CD4-positive, alpha-beta T cell treated with Interleukin-12 subunit alpha and Interleukin-12 subunit beta, for 1 hour (primary cell): ENCODE measurements at regions not wholly inside any gene's neighbourhood (a gene's known extent, or its start where the extent isn't known, plus 50 kb on each side); places are given as distances from the start of the nearest gene placed in this dataset.
"Not testable (repeated sequence)": the region's sequence is repeated elsewhere in the genome, so short reads cannot be mapped to it uniquely, and the experiment has no call there.

Experiments
- DNase-seq: peaks from one replicate; pipeline ENCODE4 v3.0.0-alpha.2; 2020

- no peak for DNase-seq
Measured at GRCh38 chr11:34750692-34751405, 130.0 kb downstream of the EHF start.

GRCh38 chr11:34749666-34750659, 129.1 kb downstream of the EHF start:
- DNase-seq, result no peak

- no peak for DNase-seq
Measured at GRCh38 chr11:34748036-34748435, 127.1 kb downstream of the EHF start.

- no peak for DNase-seq
Measured at GRCh38 chr11:34747251-34747650, 126.4 kb downstream of the EHF start.

GRCh38 chr11:34745195-34745594, 124.3 kb downstream of the EHF start:
- no peak for DNase-seq

GRCh38 chr11:34744511-34744910, 123.6 kb downstream of the EHF start:
- DNase-seq, result no peak

GRCh38 chr11:34738237-34738636, 117.3 kb downstream of the EHF start:
- DNase-seq, result no peak

GRCh38 chr11:34732831-34733230, 111.9 kb downstream of the EHF start:
- DNase-seq, result no peak

GRCh38 chr11:34731603-34732002, 110.7 kb downstream of the EHF start:
- no peak for DNase-seq

GRCh38 chr11:34730544-34731295, 109.8 kb downstream of the EHF start:
- DNase-seq, result no peak

- no peak for DNase-seq
Measured at GRCh38 chr11:34728609-34729008, 107.7 kb downstream of the EHF start.

- no peak for DNase-seq
Measured at GRCh38 chr11:34727228-34727737, 106.4 kb downstream of the EHF start.

GRCh38 chr11:34724973-34725372, 104.1 kb downstream of the EHF start:
- DNase-seq, result no peak

- DNase-seq, result no peak
Measured at GRCh38 chr11:34721646-34722045, 100.8 kb downstream of the EHF start.

- DNase-seq, result no peak
Measured at GRCh38 chr11:34719303-34719848, 98.5 kb downstream of the EHF start.

- not testable (repeated sequence) for DNase-seq
Measured at GRCh38 chr11:34713631-34714030, 92.7 kb downstream of the EHF start.
